Adrenal gland (tissue), 5 donors: ENCODE measurements at regions not wholly inside any gene's neighbourhood (a gene's known extent, or its start where the extent isn't known, plus 50 kb on each side); places are given as distances from the start of the nearest gene placed in this dataset.

Experiments
- CTCF ChIP-seq, 6 experiments: fragments of 450-650 bp in 4 of 6; fragments of 200-600 bp in 2 of 6; sonication (generic) in 1 of 6; IDR thresholded peaks; 1 replicate in 5 of 6; 2 replicates in 1 of 6; pipeline versions ENCODE4 v1.5.1 to v1.8.0; 2016 to 2021; ENCODE audit warnings: antibody characterized with exemption in 6 of 6, mild to moderate bottlenecking in 2 of 6, moderate library complexity in 1 of 6
- POLR2A ChIP-seq, 2 donors: fragments of 450-650 bp; IDR thresholded peaks; one replicate each; pipeline ENCODE4 v1.6.1; 2017; ENCODE audit warnings: antibody characterized with exemption in 2 of 2, mild to moderate bottlenecking in 2 of 2, moderate library complexity in 1 of 2
- donor health status: DM: no; HTN: no; CAD: no.

GRCh38 chr12:58086930-58087329 lies 145.6 kb downstream of the ATP23 start:
- no peak for TF ChIP-seq POLR2A (IDR thresholded peaks at IDR 0.05)
- no peak for TF ChIP-seq CTCF (IDR thresholded peaks at IDR 0.05)
